D341Med (cell line): ENCODE measurements at regions not wholly inside any gene's neighbourhood (a gene's known extent, or its start where the extent isn't known, plus 50 kb on each side); places are given as distances from the start of the nearest gene placed in this dataset.

ENCODE experiments used
- DNase-seq: peaks from one replicate; pipeline ENCODE4 v3.0.0; 2012; ENCODE audit warnings: low spot score

- DNase-seq, result no peak
Observed at GRCh38 chr6:48818052-48818412, 645.0 kb downstream of the MMUT start.

GRCh38 chr6:48817333-48818051 is 645.6 kb downstream of the MMUT start:
- DNase-seq, result no peak

GRCh38 chr6:48814957-48815356 is 648.1 kb downstream of the MMUT start:
- DNase-seq, result no peak

- no peak for DNase-seq
Observed at GRCh38 chr6:48813836-48814235, 649.2 kb downstream of the MMUT start.

GRCh38 chr6:48809700-48810099 is 653.4 kb downstream of the MMUT start:
- no peak for DNase-seq

- no peak for DNase-seq
Observed at GRCh38 chr6:48809245-48809644, 653.8 kb downstream of the MMUT start.

- DNase-seq, result no peak
Observed at GRCh38 chr6:48798296-48798695, 664.8 kb downstream of the MMUT start.

GRCh38 chr6:48782225-48782624 is 671.2 kb upstream of the PTCHD4 start:
- DNase-seq, result no peak

- DNase-seq, result no peak
Observed at GRCh38 chr6:48777411-48777810, 666.4 kb upstream of the PTCHD4 start.

- no peak for DNase-seq
Observed at GRCh38 chr6:48775157-48775556, 664.2 kb upstream of the PTCHD4 start.

- DNase-seq, result no peak
Observed at GRCh38 chr6:48774276-48774675, 663.3 kb upstream of the PTCHD4 start.

GRCh38 chr6:48766349-48766748 is 655.4 kb upstream of the PTCHD4 start:
- DNase-seq, result no peak

- DNase-seq, result peak; percentile 76
Observed at GRCh38 chr6:48765352-48765961, 654.5 kb upstream of the PTCHD4 start.

- no peak for DNase-seq
Observed at GRCh38 chr6:48764286-48765044, 653.5 kb upstream of the PTCHD4 start.

GRCh38 chr6:48757661-48758060 is 646.7 kb upstream of the PTCHD4 start:
- no peak for DNase-seq

GRCh38 chr6:48755315-48755714 is 644.3 kb upstream of the PTCHD4 start:
- no peak for DNase-seq

- peak; percentile 15 for DNase-seq
Observed at GRCh38 chr6:48754641-48755040, 643.6 kb upstream of the PTCHD4 start.

GRCh38 chr6:48750861-48751260 is 639.9 kb upstream of the PTCHD4 start:
- DNase-seq, result no peak

GRCh38 chr6:48747471-48747870 is 636.5 kb upstream of the PTCHD4 start:
- no peak for DNase-seq

GRCh38 chr6:48747040-48747439 is 636.0 kb upstream of the PTCHD4 start:
- no peak for DNase-seq

- no peak for DNase-seq
Observed at GRCh38 chr6:48744948-48745347, 634.0 kb upstream of the PTCHD4 start.

- DNase-seq, result no peak
Observed at GRCh38 chr6:48743738-48744137, 632.7 kb upstream of the PTCHD4 start.

- DNase-seq, result no peak
Observed at GRCh38 chr6:48736501-48737206, 625.7 kb upstream of the PTCHD4 start.
